SKM-1 treated with dmso at 0.1 percent for 144 hours (cell line): ENCODE measurements at regions not wholly inside any gene's neighbourhood (a gene's known extent, or its start where the extent isn't known, plus 50 kb on each side); places are given as distances from the start of the nearest gene placed in this dataset.
"Not testable (repeated sequence)": the region's sequence is repeated elsewhere in the genome, so short reads cannot be mapped to it uniquely, and the experiment has no call there.

Experiments used
- DNase-seq: peaks from one replicate; lab custom pipeline; 2025; ENCODE audit not compliant: unreplicated experiment; lab: John Stamatoyannopoulos, UW

GRCh38 chr2:195117011-195117410, 540.0 kb upstream of the SLC39A10 start:
- no peak for DNase-seq

GRCh38 chr2:195115738-195116137, 541.3 kb upstream of the SLC39A10 start:
- DNase-seq = no peak

GRCh38 chr2:195108182-195108581, 548.8 kb upstream of the SLC39A10 start:
- no peak for DNase-seq

GRCh38 chr2:195106681-195107380, 550.2 kb upstream of the SLC39A10 start:
- DNase-seq = no peak

GRCh38 chr2:195105581-195105980, 551.4 kb upstream of the SLC39A10 start:
- no peak for DNase-seq

GRCh38 chr2:195094330-195094729, 562.7 kb upstream of the SLC39A10 start:
- DNase-seq = no peak

GRCh38 chr2:195092341-195092740, 564.7 kb upstream of the SLC39A10 start:
- no peak for DNase-seq

GRCh38 chr2:195072806-195073205, 584.2 kb upstream of the SLC39A10 start:
- not testable (repeated sequence) for DNase-seq

- DNase-seq = no peak
Observed at GRCh38 chr2:195057001-195057400, 600.0 kb upstream of the SLC39A10 start.

- DNase-seq = no peak
Observed at GRCh38 chr2:195055996-195056395, 601.0 kb upstream of the SLC39A10 start.

- no peak for DNase-seq
Observed at GRCh38 chr2:195051401-195051800, 605.6 kb upstream of the SLC39A10 start.

GRCh38 chr2:195049372-195050031, 607.5 kb upstream of the SLC39A10 start:
- DNase-seq = no peak

GRCh38 chr2:195047955-195048354, 609.1 kb upstream of the SLC39A10 start:
- DNase-seq = no peak

- no peak for DNase-seq
Observed at GRCh38 chr2:195044801-195045200, 612.2 kb upstream of the SLC39A10 start.

- no peak for DNase-seq
Observed at GRCh38 chr2:195038153-195038552, 618.9 kb upstream of the SLC39A10 start.

GRCh38 chr2:195037045-195037444, 620.0 kb upstream of the SLC39A10 start:
- DNase-seq = no peak

GRCh38 chr2:195031411-195031810, 625.6 kb upstream of the SLC39A10 start:
- no peak for DNase-seq

GRCh38 chr2:195029804-195030654, 627.0 kb upstream of the SLC39A10 start:
- no peak for DNase-seq

- DNase-seq = no peak
Observed at GRCh38 chr2:195027947-195028346, 629.1 kb upstream of the SLC39A10 start.

- no peak for DNase-seq
Observed at GRCh38 chr2:195026261-195026660, 630.8 kb upstream of the SLC39A10 start.

GRCh38 chr2:195022508-195022830, 634.6 kb upstream of the SLC39A10 start:
- DNase-seq = no peak
